ENCODE measurements at regions not wholly inside any gene's neighbourhood (a gene's known extent, or its start where the extent isn't known, plus 50 kb on each side); places are given as distances from the start of the nearest gene placed in this dataset.

DNA sequence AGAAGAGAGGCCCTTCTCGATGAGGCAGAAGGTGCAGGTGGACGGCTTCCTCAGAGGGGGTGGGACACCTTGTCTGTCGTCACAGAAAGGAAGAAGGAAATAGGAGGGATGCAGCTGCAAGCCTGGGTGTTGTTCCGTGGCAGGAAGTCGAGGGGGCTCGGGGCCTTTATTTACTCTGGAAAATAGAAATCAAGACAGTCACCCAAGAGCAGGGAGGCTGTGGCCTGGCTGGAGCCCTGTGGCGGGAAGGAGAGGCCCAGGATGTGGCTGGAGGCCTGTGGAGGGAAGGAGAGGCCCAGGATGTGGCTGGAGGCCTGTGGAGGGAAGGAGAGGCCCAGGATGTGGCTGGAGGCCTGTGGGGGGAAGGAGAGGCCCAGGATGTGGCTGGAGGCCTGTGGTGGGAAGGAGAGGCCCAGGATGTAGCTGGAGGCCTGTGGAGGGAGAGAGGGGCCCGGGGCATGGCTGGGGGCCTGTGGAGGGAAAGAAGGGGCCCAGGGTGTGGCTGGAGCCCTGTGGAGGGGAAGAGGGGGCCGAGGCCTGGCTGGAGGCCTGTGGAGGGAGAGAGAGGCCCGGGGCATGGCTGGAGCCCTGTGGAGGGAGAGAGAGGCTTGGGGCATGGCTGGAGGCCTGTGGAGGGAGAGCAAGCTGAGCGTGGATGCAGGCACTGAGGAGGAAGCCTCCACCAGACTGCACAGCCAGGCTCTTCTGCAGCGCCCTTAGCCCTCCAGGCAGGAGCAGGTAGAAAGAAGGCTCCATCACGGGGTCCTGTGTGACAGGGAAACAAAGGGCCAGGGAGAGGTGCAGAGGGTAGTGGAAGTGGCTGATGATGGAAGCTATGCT lies 97.3 kb upstream of the SFMBT2 start:
- no peak overlapping the region for H3K4me3 ChIP-seq
- WGBS, 10 experiments = 6 to 100% (median 83%) methylated on average over 2 to 7 of the region's 13 CpGs
- no peaks in the 10 kb centered on the region for H3K4me1 ChIP-seq (replicated peaks in 1 of 2)
- in situ Hi-C loops (cut with MboI; ENCODE audit: low pct_unique_long_range_greater_than_20kb in 2 of 9, low sequenced_read_pairs in 9 of 9, unreplicated experiment in 9 of 9) = loop anchor here in 4 of 9 experiments (25.0 kb wide), 2 partner anchors 179 to 1804 kb away; no protein-coding TSS in a partner anchor
- ATAC-seq (replicated peaks in 6 of 8) = no peak
- H3K27ac ChIP-seq = no peak overlapping the region

GRCh38 chr10:7506571-7506970 lies 95.7 kb upstream of the SFMBT2 start:
- no peak for ATAC-seq (replicated peaks in 6 of 8)
- in situ Hi-C loops (cut with MboI; ENCODE audit: low pct_unique_long_range_greater_than_20kb in 2 of 9, low sequenced_read_pairs in 9 of 9, unreplicated experiment in 9 of 9) = loop anchor here in 4 of 9 experiments (25.0 kb wide), 2 partner anchors 181 to 1806 kb away; no protein-coding TSS in a partner anchor
- WGBS, 10 experiments = 20 to 92% (median 70%) methylated on average over 1 to 3 of the region's 3 CpGs; no CpG with 5 or more reads in 2 of the 10 experiments

GRCh38 chr10:7505196-7505595 lies 94.4 kb upstream of the SFMBT2 start:
- in situ Hi-C loops (cut with MboI; ENCODE audit: low pct_unique_long_range_greater_than_20kb in 2 of 9, low sequenced_read_pairs in 9 of 9, unreplicated experiment in 9 of 9) = loop anchor here in 4 of 9 experiments (25.0 kb wide), 2 partner anchors 182 to 1807 kb away; no protein-coding TSS in a partner anchor
- no peak for ATAC-seq (replicated peaks in 6 of 8)
- 0 to 100% (median 85%) methylated on average over 1 to 2 of the region's 2 CpGs; no CpG with 5 or more reads in 1 of the 10 experiments for WGBS, 10 experiments
- Histone ChIP-seq H3K4me1 (replicated peaks in 1 of 2) (no peaks in the 10 kb centered on the region), H3K27ac (no peak overlapping the region), H3K4me3 (no peak overlapping the region)

More at GRCh38 chr10:7506571-7506970, 95.7 kb upstream of the SFMBT2 start:
- H3K4me3 ChIP-seq = no peak overlapping the region
- H3K27ac ChIP-seq = no peak overlapping the region
- no peaks in the 10 kb centered on the region for H3K4me1 ChIP-seq (replicated peaks in 1 of 2)

DNA sequence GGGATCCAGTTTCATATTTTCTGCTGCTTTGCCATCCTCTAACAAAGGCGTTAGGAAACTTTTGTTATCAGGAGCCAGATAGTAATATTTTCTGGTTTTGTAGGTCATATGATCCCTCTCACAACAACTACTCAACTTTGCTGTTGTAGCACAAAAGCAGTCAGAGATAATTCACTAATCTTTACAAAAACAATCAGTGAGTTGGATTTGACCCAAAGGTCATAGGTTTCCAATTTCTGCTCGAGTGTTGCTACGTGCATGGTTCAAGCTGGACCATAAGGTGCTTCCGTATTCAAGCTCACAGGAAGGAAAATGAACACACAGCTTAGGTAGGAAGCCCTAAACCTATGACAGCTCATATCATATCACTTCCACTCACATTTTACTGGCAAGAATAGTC lies 92.4 kb upstream of the SFMBT2 start:
- in situ Hi-C loops (cut with MboI; ENCODE audit: low pct_unique_long_range_greater_than_20kb in 2 of 9, low sequenced_read_pairs in 9 of 9, unreplicated experiment in 9 of 9) = loop anchor here in 4 of 9 experiments (25.0 kb wide), 2 partner anchors 184 to 1809 kb away; no protein-coding TSS in a partner anchor
- 14 to 100% (median 89%) methylated on average over 1 to 4 of the region's 4 CpGs; no CpG with 5 or more reads in 2 of the 10 experiments for WGBS, 10 experiments
- no peak for ATAC-seq (replicated peaks in 6 of 8)

DNA sequence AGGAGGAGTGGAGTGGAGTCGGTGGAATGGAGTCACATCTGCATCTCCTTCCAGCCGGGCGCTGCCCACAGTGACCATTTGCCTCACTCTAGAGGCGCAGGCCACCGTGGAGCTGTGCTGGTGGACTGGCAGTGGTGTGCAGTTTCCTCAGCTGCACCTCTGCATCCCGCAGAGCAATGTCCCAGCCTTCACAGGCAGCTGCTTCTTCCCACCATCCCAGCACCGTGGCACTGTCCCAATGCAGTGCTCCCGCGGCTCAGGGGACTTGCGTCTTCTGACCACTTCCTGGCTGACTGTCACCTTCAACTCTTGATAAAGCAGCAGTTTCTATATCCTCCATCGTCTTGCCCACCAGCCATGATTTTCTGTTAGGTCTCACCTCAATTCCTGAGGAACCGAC lies 90.3 kb upstream of the SFMBT2 start:
- H3K4me1 ChIP-seq (replicated peaks in 1 of 2) = peaks cover 7% of the 10 kb centered on the region in 2 donors
- 47 to 90% (median 85%) methylated on average over 1 to 3 of the region's 12 CpGs; no CpG with 5 or more reads in 5 of the 10 experiments for WGBS, 10 experiments
- in situ Hi-C loops (cut with MboI; ENCODE audit: low pct_unique_long_range_greater_than_20kb in 2 of 9, low sequenced_read_pairs in 9 of 9, unreplicated experiment in 9 of 9) = loop anchor here in 4 of 9 experiments (25.0 kb wide), 2 partner anchors 186 to 1811 kb away; no protein-coding TSS in a partner anchor
- no peak overlapping the region for H3K27ac ChIP-seq
- ATAC-seq (replicated peaks in 6 of 8) = no peak
- H3K4me3 ChIP-seq = no peak overlapping the region

More for the DNA sequence above, 92.4 kb upstream of the SFMBT2 start:
- Histone ChIP-seq H3K4me3 (no peak overlapping the region), H3K27ac (no peak overlapping the region), H3K4me1 (replicated peaks in 1 of 2) (peaks cover 0 to 4% of the 10 kb centered on the region in 2 donors)

GRCh38 chr10:7498111-7498510 lies 87.3 kb upstream of the SFMBT2 start:
- 0 to 69% (median 33%) methylated on average over 1 to 5 of the region's 5 CpGs; no CpG with 5 or more reads in 1 of the 10 experiments for WGBS, 10 experiments
- ATAC-seq (replicated peaks in 6 of 8) = peak in 3 of 8 experiments; percentile 21 to 47 (median 35)
- Histone ChIP-seq H3K4me3 (no peak overlapping the region), H3K27ac (no peak overlapping the region), H3K4me1 (replicated peaks in 1 of 2) (peaks cover 16 to 26% of the 10 kb centered on the region in 2 donors)
- in situ Hi-C loops (cut with MboI; ENCODE audit: low pct_unique_long_range_greater_than_20kb in 2 of 9, low sequenced_read_pairs in 9 of 9, unreplicated experiment in 9 of 9) = no loop called here

GRCh38 chr10:7493996-7494395 lies 83.2 kb upstream of the SFMBT2 start:
- H3K4me1 ChIP-seq (replicated peaks in 1 of 2) = peaks cover 20 to 26% of the 10 kb centered on the region in 2 donors
- WGBS, 10 experiments = 0 to 60% (median 51%) methylated on average over 1 to 2 of the region's 2 CpGs; no CpG with 5 or more reads in 4 of the 10 experiments
- in situ Hi-C loops (cut with MboI; ENCODE audit: low pct_unique_long_range_greater_than_20kb in 2 of 9, low sequenced_read_pairs in 9 of 9, unreplicated experiment in 9 of 9) = no loop called here
- no peak overlapping the region for H3K4me3 ChIP-seq
- ATAC-seq (replicated peaks in 6 of 8) = peak in 6 of 8 experiments; percentile 45 to 94 (median 82)
- H3K27ac ChIP-seq = no peak overlapping the region

DNA sequence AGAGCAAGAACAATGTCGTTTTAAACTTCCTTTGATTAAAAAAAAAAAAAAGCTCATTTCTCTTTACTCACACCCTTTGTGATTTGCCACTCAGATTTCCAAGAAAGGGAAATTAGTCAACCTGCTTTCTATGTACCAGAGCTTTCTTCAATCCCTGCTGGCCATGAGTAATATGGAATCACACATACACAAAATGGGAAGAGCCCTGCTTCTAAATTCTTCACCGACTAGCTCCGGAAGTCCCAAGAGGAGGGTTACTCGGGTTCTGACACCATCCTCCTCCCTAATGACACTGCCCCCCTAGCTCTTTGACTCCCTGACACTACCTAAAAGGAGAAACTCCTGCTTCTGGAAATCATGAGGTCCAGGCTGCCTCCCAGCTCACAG lies 81.8 kb upstream of the SFMBT2 start:
- no peak for ATAC-seq (replicated peaks in 6 of 8)
- Histone ChIP-seq H3K4me3 (no peak overlapping the region), H3K27ac (no peak overlapping the region), H3K4me1 (replicated peaks in 1 of 2) (peaks cover 21 to 22% of the 10 kb centered on the region in 2 donors)
- in situ Hi-C loops (cut with MboI; ENCODE audit: low pct_unique_long_range_greater_than_20kb in 2 of 9, low sequenced_read_pairs in 9 of 9, unreplicated experiment in 9 of 9) = no loop called here
- 0 to 96% (median 52%) methylated on average over 1 to 4 of the region's 4 CpGs; no CpG with 5 or more reads in 2 of the 10 experiments for WGBS, 10 experiments

- ATAC-seq (replicated peaks in 6 of 8) = no peak
- in situ Hi-C loops (cut with MboI; ENCODE audit: low pct_unique_long_range_greater_than_20kb in 2 of 9, low sequenced_read_pairs in 9 of 9, unreplicated experiment in 9 of 9) = no loop called here
- no peak overlapping the region for H3K4me3 ChIP-seq
- H3K4me1 ChIP-seq (replicated peaks in 1 of 2) = peaks cover 19 to 24% of the 10 kb centered on the region in 2 donors
- no peak overlapping the region for H3K27ac ChIP-seq
Observed at GRCh38 chr10:7491949-7492659, 81.3 kb upstream of the SFMBT2 start.

GRCh38 chr10:7491230-7491629 lies 80.4 kb upstream of the SFMBT2 start:
- ATAC-seq (replicated peaks in 6 of 8) = no peak

DNA sequence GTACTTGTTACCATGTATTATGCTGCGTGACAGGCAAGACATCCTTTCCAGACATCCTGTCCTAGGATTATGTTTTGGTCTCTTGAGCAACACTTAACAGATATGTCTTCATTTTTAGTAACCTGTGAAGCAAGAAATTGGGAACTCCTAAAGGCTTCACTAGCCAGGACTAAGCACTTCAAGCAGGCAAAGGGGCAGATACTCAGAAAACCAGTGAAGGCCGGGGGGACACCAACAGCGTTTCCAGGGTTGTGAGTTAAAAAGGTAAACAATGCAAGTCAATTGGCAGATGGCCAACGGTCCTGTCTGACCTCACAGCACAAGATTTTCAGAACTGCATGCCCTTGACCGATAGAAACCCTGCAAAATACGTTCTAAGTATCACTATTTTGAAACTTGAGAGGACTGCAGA lies 77.6 kb upstream of the SFMBT2 start:
- no peak overlapping the region for H3K27ac ChIP-seq
- no peak overlapping the region for H3K4me3 ChIP-seq
- 10 to 52% (median 28%) methylated on average over 1 to 6 of the region's 6 CpGs for WGBS, 10 experiments
- ATAC-seq (replicated peaks in 6 of 8) = peak in 5 of 8 experiments; percentile 39 to 87 (median 66)
- in situ Hi-C loops (cut with MboI; ENCODE audit: low pct_unique_long_range_greater_than_20kb in 2 of 9, low sequenced_read_pairs in 9 of 9, unreplicated experiment in 9 of 9) = no loop called here
- H3K4me1 ChIP-seq (replicated peaks in 1 of 2) = peaks cover 23 to 40% of the 10 kb centered on the region in 2 donors

More at GRCh38 chr10:7491230-7491629, 80.4 kb upstream of the SFMBT2 start:
- no peak overlapping the region for H3K27ac ChIP-seq
- no peak overlapping the region for H3K4me3 ChIP-seq
- in situ Hi-C loops (cut with MboI; ENCODE audit: low pct_unique_long_range_greater_than_20kb in 2 of 9, low sequenced_read_pairs in 9 of 9, unreplicated experiment in 9 of 9) = no loop called here
- peaks cover 23 to 27% of the 10 kb centered on the region in 2 donors for H3K4me1 ChIP-seq (replicated peaks in 1 of 2)
- WGBS, 10 experiments = 20 to 100% (median 87%) methylated on average over 1 to 6 of the region's 8 CpGs; no CpG with 5 or more reads in 4 of the 10 experiments

GRCh38 chr10:7487528-7487927 lies 76.7 kb upstream of the SFMBT2 start:
- ATAC-seq (replicated peaks in 6 of 8) = peak in 3 of 8 experiments; percentile 13 to 43 (median 37)
- WGBS, 10 experiments = 0 to 75% (median 20%) methylated on average over 1 to 2 of the region's 2 CpGs; no CpG with 5 or more reads in 2 of the 10 experiments
- Histone ChIP-seq H3K4me3 (no peak overlapping the region), H3K4me1 (replicated peaks in 1 of 2) (peaks cover 23 to 40% of the 10 kb centered on the region in 2 donors), H3K27ac (no peak overlapping the region)
- in situ Hi-C loops (cut with MboI; ENCODE audit: low pct_unique_long_range_greater_than_20kb in 2 of 9, low sequenced_read_pairs in 9 of 9, unreplicated experiment in 9 of 9) = no loop called here

DNA sequence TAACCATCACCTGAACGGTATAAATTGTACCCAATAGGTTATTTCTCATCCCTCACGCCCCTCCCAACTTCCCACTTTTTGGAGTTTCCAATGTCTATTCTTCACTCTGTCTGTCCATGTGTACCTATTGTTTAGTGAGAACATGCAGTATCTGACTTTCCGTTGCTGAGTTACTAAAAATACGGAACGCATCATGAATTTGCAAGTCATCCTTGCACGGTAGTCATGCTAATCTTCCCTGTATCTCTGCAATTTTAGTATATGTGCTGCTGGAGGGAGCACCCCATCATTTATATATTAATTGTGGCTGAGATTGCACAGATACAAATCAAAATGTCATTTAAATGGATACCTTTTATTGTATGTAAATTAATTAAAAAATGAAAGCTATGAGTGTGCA lies 75.7 kb upstream of the SFMBT2 start:
- 51 to 100% (median 81%) methylated on average over 3 to 6 of the region's 6 CpGs; no CpG with 5 or more reads in 2 of the 10 experiments for WGBS, 10 experiments
- ATAC-seq (replicated peaks in 6 of 8) = no peak
- Histone ChIP-seq H3K4me3 (no peak overlapping the region), H3K27ac (no peak overlapping the region), H3K4me1 (replicated peaks in 1 of 2) (peaks cover 23 to 40% of the 10 kb centered on the region in 2 donors)
- in situ Hi-C loops (cut with MboI; ENCODE audit: low pct_unique_long_range_greater_than_20kb in 2 of 9, low sequenced_read_pairs in 9 of 9, unreplicated experiment in 9 of 9) = no loop called here
